ENCODE measurements at regions not wholly inside any gene's neighbourhood (a gene's known extent, or its start where the extent isn't known, plus 50 kb on each side); places are given as distances from the start of the nearest gene placed in this dataset.
"Not testable (repeated sequence)": the region's sequence is repeated elsewhere in the genome, so short reads cannot be mapped to it uniquely, and the experiment has no call there.

GRCh38 chr12:17286874-17287273 is 680.9 kb upstream of the LMO3 start:
- no peaks in the 10 kb centered on the region for H3K36me3 Mint-ChIP-seq (ENCODE audit: low read depth)
- H3K4me3 Mint-ChIP-seq (ENCODE audit: unreplicated experiment): no peak overlapping the region
- no peak overlapping the region for H3K27ac Mint-ChIP-seq (ENCODE audit: unreplicated experiment)
- TF ChIP-seq, protein P1, sequence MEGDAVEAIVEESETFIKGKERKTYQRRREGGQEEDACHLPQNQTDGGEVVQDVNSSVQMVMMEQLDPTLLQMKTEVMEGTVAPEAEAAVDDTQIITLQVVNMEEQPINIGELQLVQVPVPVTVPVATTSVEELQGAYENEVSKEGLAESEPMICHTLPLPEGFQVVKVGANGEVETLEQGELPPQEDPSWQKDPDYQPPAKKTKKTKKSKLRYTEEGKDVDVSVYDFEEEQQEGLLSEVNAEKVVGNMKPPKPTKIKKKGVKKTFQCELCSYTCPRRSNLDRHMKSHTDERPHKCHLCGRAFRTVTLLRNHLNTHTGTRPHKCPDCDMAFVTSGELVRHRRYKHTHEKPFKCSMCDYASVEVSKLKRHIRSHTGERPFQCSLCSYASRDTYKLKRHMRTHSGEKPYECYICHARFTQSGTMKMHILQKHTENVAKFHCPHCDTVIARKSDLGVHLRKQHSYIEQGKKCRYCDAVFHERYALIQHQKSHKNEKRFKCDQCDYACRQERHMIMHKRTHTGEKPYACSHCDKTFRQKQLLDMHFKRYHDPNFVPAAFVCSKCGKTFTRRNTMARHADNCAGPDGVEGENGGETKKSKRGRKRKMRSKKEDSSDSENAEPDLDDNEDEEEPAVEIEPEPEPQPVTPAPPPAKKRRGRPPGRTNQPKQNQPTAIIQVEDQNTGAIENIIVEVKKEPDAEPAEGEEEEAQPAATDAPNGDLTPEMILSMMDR (IDR thresholded peaks at IDR 0.05): no peak
- H3K9me3 Mint-ChIP-seq (ENCODE audit: low read depth): peaks cover 27% of the 10 kb centered on the region
- no peaks in the 10 kb centered on the region for H3K4me1 Mint-ChIP-seq (ENCODE audit: low read depth)
- H3K27me3 Mint-ChIP-seq (ENCODE audit: low read depth): no peaks in the 10 kb centered on the region
- no peak for DNase-seq (ENCODE audit: low spot score)

DNA sequence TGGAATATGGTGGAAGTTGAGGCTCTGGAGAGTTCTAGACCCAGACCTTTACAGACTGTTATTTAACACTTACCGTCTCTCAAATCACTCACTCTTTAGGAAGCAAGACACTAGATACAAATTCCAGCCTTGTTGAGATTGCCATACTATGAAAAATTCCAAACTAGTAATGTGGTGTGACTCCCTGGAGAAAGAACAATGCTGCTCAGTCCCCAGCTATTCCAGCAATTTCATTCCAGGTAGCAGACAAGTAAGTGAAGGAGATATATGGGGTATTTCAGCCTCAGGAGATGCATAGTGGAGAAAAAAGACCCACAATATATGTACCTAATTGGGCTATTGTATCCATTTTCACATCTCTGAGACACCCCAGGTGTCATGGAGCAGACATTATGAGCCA is 678.9 kb upstream of the LMO3 start:
- Mint-ChIP-seq H3K4me3 (ENCODE audit: unreplicated experiment) (no peak overlapping the region), H3K27ac (ENCODE audit: unreplicated experiment) (no peak overlapping the region), H3K36me3 (ENCODE audit: low read depth) (no peaks in the 10 kb centered on the region), H3K27me3 (ENCODE audit: low read depth) (no peaks in the 10 kb centered on the region), H3K9me3 (ENCODE audit: low read depth) (peaks cover 27% of the 10 kb centered on the region), H3K4me1 (ENCODE audit: low read depth) (no peaks in the 10 kb centered on the region)
- no peak for DNase-seq (ENCODE audit: low spot score)
- TF ChIP-seq, protein P1 (IDR thresholded peaks at IDR 0.05): no peak

- Mint-ChIP-seq H3K27me3 (ENCODE audit: low read depth) (no peaks in the 10 kb centered on the region), H3K9me3 (ENCODE audit: low read depth) (peaks cover 27% of the 10 kb centered on the region), H3K4me1 (ENCODE audit: low read depth) (no peaks in the 10 kb centered on the region), H3K36me3 (ENCODE audit: low read depth) (no peaks in the 10 kb centered on the region), H3K4me3 (ENCODE audit: unreplicated experiment) (no peak overlapping the region), H3K27ac (ENCODE audit: unreplicated experiment) (no peak overlapping the region)
- TF ChIP-seq, protein P1 (IDR thresholded peaks at IDR 0.05): no peak
- no peak for DNase-seq (ENCODE audit: low spot score)
Observed at GRCh38 chr12:17283563-17283962, 677.6 kb upstream of the LMO3 start.

DNA sequence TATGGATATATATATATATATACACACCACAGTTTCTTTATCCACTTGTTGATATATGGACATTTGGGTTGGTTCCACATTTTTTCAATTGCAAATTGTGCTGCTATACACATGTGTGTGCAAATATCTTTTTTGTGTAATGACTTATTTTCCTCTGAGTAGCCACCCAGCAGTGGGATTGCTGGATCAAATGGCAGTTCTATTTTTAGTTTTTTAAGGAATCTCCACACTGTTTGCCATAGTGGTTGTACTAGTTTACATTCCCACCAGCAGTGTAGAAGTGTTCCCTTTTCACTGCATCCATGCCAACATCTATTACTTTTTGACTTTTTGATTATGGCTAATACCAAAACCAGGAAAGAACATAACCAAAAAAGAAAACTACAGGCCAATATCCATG is 676.2 kb upstream of the LMO3 start:
- H3K36me3 Mint-ChIP-seq (ENCODE audit: low read depth); H3K27me3 Mint-ChIP-seq (ENCODE audit: low read depth); H3K27ac Mint-ChIP-seq (ENCODE audit: unreplicated experiment); H3K4me3 Mint-ChIP-seq (ENCODE audit: unreplicated experiment); H3K4me1 Mint-ChIP-seq (ENCODE audit: low read depth); DNase-seq (ENCODE audit: low spot score): not testable (repeated sequence)
- peaks cover 17% of the 10 kb centered on the region for H3K9me3 Mint-ChIP-seq (ENCODE audit: low read depth)

GRCh38 chr12:17278946-17279345 is 673.0 kb upstream of the LMO3 start:
- TF ChIP-seq, protein P1 (IDR thresholded peaks at IDR 0.05): peak; percentile 60
- Mint-ChIP-seq H3K4me1 (ENCODE audit: low read depth) (no peaks in the 10 kb centered on the region), H3K36me3 (ENCODE audit: low read depth) (no peaks in the 10 kb centered on the region), H3K27me3 (ENCODE audit: low read depth) (no peaks in the 10 kb centered on the region), H3K9me3 (ENCODE audit: low read depth) (peaks cover 8% of the 10 kb centered on the region), H3K27ac (ENCODE audit: unreplicated experiment) (no peak overlapping the region), H3K4me3 (ENCODE audit: unreplicated experiment) (no peak overlapping the region)
- DNase-seq (ENCODE audit: low spot score): no peak

DNA sequence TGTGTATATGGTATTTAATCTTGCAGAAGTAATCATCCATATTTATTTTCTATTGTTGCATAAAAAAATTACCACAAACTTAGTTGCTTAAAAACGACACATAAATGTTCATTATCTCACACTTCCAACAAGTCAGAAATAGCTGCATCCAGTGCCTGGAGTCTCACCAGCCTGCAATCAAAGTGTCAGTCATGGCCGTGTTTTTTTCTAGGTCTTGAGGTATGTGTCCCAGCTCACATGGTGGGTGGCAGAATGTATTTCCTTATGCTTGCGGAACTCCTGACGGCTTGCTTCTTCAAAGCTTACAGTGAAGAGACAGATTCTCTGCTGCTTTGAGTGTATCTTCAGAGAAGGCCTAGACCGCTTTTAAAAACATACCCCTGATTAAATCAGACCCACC is 670.2 kb upstream of the LMO3 start:
- no peak overlapping the region for H3K27ac Mint-ChIP-seq (ENCODE audit: unreplicated experiment)
- H3K4me3 Mint-ChIP-seq (ENCODE audit: unreplicated experiment): no peak overlapping the region
- H3K9me3 Mint-ChIP-seq (ENCODE audit: low read depth): no peaks in the 10 kb centered on the region
- DNase-seq (ENCODE audit: low spot score): no peak
- TF ChIP-seq, protein P1 (IDR thresholded peaks at IDR 0.05): no peak
- no peaks in the 10 kb centered on the region for H3K4me1 Mint-ChIP-seq (ENCODE audit: low read depth)
- no peaks in the 10 kb centered on the region for H3K27me3 Mint-ChIP-seq (ENCODE audit: low read depth)
- H3K36me3 Mint-ChIP-seq (ENCODE audit: low read depth): no peaks in the 10 kb centered on the region
